Loucy (cell line): ENCODE measurements at regions not wholly inside any gene's neighbourhood (a gene's known extent, or its start where the extent isn't known, plus 50 kb on each side); places are given as distances from the start of the nearest gene placed in this dataset.

Experiments used
- EZH2phosphoT487 ChIP-seq: fragments of 200-600 bp; IDR thresholded peaks from 2 replicates; pipeline ENCODE4 v1.6.1; 2018; ENCODE audit warnings: antibody characterized with exemption, mild to moderate bottlenecking, moderate library complexity, borderline replicate concordance
- TF ChIP-seq, protein P1 (sequence below): fragments of 200-600 bp; sonication (generic); conservative IDR thresholded peaks from 2 replicates; pipeline ENCODE4 v1.5.1; 2014; ENCODE audit warnings: mild to moderate bottlenecking, antibody characterized with exemption, low read length

- TF ChIP-seq, protein P1, sequence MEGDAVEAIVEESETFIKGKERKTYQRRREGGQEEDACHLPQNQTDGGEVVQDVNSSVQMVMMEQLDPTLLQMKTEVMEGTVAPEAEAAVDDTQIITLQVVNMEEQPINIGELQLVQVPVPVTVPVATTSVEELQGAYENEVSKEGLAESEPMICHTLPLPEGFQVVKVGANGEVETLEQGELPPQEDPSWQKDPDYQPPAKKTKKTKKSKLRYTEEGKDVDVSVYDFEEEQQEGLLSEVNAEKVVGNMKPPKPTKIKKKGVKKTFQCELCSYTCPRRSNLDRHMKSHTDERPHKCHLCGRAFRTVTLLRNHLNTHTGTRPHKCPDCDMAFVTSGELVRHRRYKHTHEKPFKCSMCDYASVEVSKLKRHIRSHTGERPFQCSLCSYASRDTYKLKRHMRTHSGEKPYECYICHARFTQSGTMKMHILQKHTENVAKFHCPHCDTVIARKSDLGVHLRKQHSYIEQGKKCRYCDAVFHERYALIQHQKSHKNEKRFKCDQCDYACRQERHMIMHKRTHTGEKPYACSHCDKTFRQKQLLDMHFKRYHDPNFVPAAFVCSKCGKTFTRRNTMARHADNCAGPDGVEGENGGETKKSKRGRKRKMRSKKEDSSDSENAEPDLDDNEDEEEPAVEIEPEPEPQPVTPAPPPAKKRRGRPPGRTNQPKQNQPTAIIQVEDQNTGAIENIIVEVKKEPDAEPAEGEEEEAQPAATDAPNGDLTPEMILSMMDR = no peak
- no peak for TF ChIP-seq EZH2phosphoT487
Observed at GRCh38 chr3:95254758-95255157, 1191.9 kb downstream of the NSUN3 start.
